ENCODE measurements at regions not wholly inside any gene's neighbourhood (a gene's known extent, or its start where the extent isn't known, plus 50 kb on each side); places are given as distances from the start of the nearest gene placed in this dataset.

GRCh38 chr2:203651621-203652020, 54.8 kb upstream of the CD28 start:
- peak overlapping the region; percentile 69 for H3K27ac ChIP-seq

GRCh38 chr2:203654826-203655225, 51.6 kb upstream of the CD28 start:
- H3K27ac ChIP-seq, result no peak overlapping the region
- no peak for TF ChIP-seq CTCF (IDR thresholded peaks at IDR 0.05)
- no peak for TF ChIP-seq ZFX (IDR thresholded peaks at IDR 0.05; ENCODE audit: borderline replicate concordance)

More at GRCh38 chr2:203651621-203652020, 54.8 kb upstream of the CD28 start:
- TF ChIP-seq CTCF (IDR thresholded peaks at IDR 0.05), result peak; percentile 37; the same call in 1 of the 2 replicates
- no peak for TF ChIP-seq ZFX (IDR thresholded peaks at IDR 0.05; ENCODE audit: borderline replicate concordance)

DNA sequence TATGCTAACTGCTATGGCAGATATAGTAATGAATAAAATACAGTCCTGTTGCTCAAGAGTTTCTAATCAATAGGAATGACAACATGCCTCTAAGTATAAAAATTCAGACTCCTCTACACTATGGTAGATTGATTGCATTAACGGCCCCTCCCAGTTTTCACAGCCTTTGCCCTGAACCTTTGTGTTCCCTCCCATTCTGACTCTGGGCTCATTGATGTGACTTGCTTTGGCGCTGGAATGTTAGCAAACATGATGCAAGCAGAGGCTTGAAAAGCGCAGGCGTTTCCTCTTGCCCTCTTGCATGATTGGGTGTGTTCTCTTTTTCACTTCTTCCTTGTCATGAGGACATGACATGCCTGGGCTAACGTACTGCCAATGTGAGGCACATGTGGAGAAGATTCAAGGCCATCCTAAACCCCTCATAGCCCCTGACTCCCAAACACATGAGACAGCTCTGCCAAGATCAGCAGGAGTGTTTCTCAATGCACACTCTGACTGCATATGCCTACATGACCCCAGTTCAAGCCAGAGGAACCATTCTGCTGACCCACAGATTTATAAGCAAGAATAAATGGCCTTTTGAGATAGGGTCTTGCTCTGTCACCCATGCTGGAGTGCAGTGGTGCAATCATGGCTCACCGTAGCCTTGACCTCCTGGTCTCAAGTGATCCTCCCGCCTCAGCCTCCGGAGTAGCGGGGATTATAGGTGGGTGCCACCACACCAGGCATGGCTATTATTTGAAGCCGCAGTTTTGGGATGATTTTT, 49.7 kb upstream of the CD28 start:
- no peak for TF ChIP-seq ZFX (IDR thresholded peaks at IDR 0.05; ENCODE audit: borderline replicate concordance)
- no peak overlapping the region for H3K27ac ChIP-seq

Data from 22Rv1 (cell line).